ENCODE measurements at regions not wholly inside any gene's neighbourhood (a gene's known extent, or its start where the extent isn't known, plus 50 kb on each side); places are given as distances from the start of the nearest gene placed in this dataset.

GRCh38 chr1:172930142-172930541 lies 120.6 kb downstream of the TNFSF18 start:
- H3K4me3 ChIP-seq (ENCODE audit: extremely low read depth in 1 of 4, insufficient read depth in 2 of 4, low read depth in 3 of 4, low read length in 4 of 4) = no peak overlapping the region
- H2BK120ac ChIP-seq (replicated peaks; ENCODE audit: low read depth, low read length) = no peak overlapping the region
- no peaks in the 10 kb centered on the region for H4K20me1 ChIP-seq (replicated peaks in 1 of 2; ENCODE audit: control insufficient read depth in 1 of 2, insufficient read depth in 2 of 2, low read length in 2 of 2)
- WGBS, 2 experiments (ENCODE audit: extremely low coverage in 1 of 2, insufficient coverage in 1 of 2, insufficient read length in 1 of 2, insufficient replicate concordance in 2 of 2, low coverage in 1 of 2, low lambda C conversion rate in 2 of 2, missing lambda C conversion rate in 1 of 2) = 96% methylated on average over 2 of the region's 2 CpGs; no CpG with 5 or more reads in 1 of the 2 experiments
- no peak overlapping the region for H3K23ac ChIP-seq (ENCODE audit: insufficient read length)
- H3K4ac ChIP-seq (replicated peaks; ENCODE audit: insufficient read length, low read depth, low read length) = no peak overlapping the region
- H2BK12ac ChIP-seq (ENCODE audit: low read depth, low read length) = no peak overlapping the region
- H3K36me3 ChIP-seq (ENCODE audit: control insufficient read depth in 2 of 4, insufficient read depth in 4 of 4, low read length in 3 of 4) = no peaks in the 10 kb centered on the region
- H2BK5ac ChIP-seq (ENCODE audit: low read depth, low read length) = no peak overlapping the region
- H3K27me3 ChIP-seq (replicated peaks in 1 of 4; ENCODE audit: control insufficient read depth in 3 of 4, extremely low read depth in 1 of 4, insufficient read depth in 3 of 4, low read length in 3 of 4) = no peaks in the 10 kb centered on the region
- no peak overlapping the region for H3K18ac ChIP-seq (ENCODE audit: extremely low read depth, low read length)
- no peaks in the 10 kb centered on the region for H3K9me3 ChIP-seq (ENCODE audit: insufficient read depth in 2 of 2, low read depth in 1 of 2, low read length in 1 of 2)
- H4K5ac ChIP-seq (ENCODE audit: insufficient read length, low read depth, low read length) = no peak overlapping the region
- no peak overlapping the region for H2BK20ac ChIP-seq (ENCODE audit: low read length)
- ChIA-PET CTCF (ENCODE audit: partially characterized antibody) (no interaction called here), POLR2A (ENCODE audit: partially characterized antibody) (no interaction called here)
- H2BK15ac ChIP-seq (ENCODE audit: low read length) = no peak overlapping the region
- no peaks in the 10 kb centered on the region for H3K4me1 ChIP-seq (replicated peaks in 1 of 4; ENCODE audit: control insufficient read depth in 3 of 4, insufficient read depth in 4 of 4, low read length in 3 of 4)
- H3K4me2 ChIP-seq (ENCODE audit: insufficient read depth in 1 of 2, low read depth in 2 of 2, low read length in 2 of 2) = no peak overlapping the region
- H3K27ac ChIP-seq (ENCODE audit: low read depth, low read length) = no peak overlapping the region
- H4K8ac ChIP-seq (ENCODE audit: extremely low read depth, insufficient read depth, low read length) = no peak overlapping the region
- H3K14ac ChIP-seq (ENCODE audit: insufficient read length) = no peak overlapping the region
- no peak overlapping the region for H3K9ac ChIP-seq (replicated peaks in 1 of 4; ENCODE audit: extremely low read depth in 1 of 4, low read depth in 3 of 4, low read length in 3 of 4)
- H4K91ac ChIP-seq (replicated peaks; ENCODE audit: insufficient read length, low read length) = no peak overlapping the region
- no peaks in the 10 kb centered on the region for H3K79me2 ChIP-seq (ENCODE audit: control insufficient read depth in 1 of 2, insufficient read depth in 2 of 2, low read length in 2 of 2)
- FAIRE-seq (no peak), DNase-seq (ENCODE audit: low read depth in 1 of 2, low spot score in 2 of 2) (no peak)
- H2AFZ ChIP-seq (ENCODE audit: low read length) = no peak overlapping the region
- H3K23me2 ChIP-seq (ENCODE audit: low read depth, low read length) = no peaks in the 10 kb centered on the region
- H3K56ac ChIP-seq (replicated peaks; ENCODE audit: insufficient read length, low read depth, low read length) = no peak overlapping the region
- no peak overlapping the region for H2AK5ac ChIP-seq (ENCODE audit: low read depth, low read length)
- no peaks in the 10 kb centered on the region for H3K79me1 ChIP-seq (ENCODE audit: low read depth, low read length)
- TF ChIP-seq CTBP2 (IDR thresholded peaks at IDR 0.05; ENCODE audit: borderline replicate concordance, insufficient read depth, insufficient read length, low read length) (no peak), SRF (IDR thresholded peaks at IDR 0.05; ENCODE audit: low read depth, low read length) (no peak), KDM1A (IDR thresholded peaks at IDR 0.05; ENCODE audit: borderline replicate concordance, low read length) (no peak), CTCF (IDR thresholded peaks at IDR 0.05; ENCODE audit: control extremely low read depth in 1 of 3, insufficient read depth in 1 of 3, low read depth in 1 of 3, low read length in 3 of 3) (no peak), BRCA1 (IDR thresholded peaks at IDR 0.05; ENCODE audit: low read depth, low read length) (no peak), TAF7 (optimal IDR thresholded peaks at IDR 0.05; ENCODE audit: borderline replicate concordance, low read depth, low read length) (no peak), JUN (IDR thresholded peaks at IDR 0.05; ENCODE audit: low read depth, low read length) (no peak), E2F6 (IDR thresholded peaks at IDR 0.05) (no peak), RFX5 (IDR thresholded peaks at IDR 0.05; ENCODE audit: borderline replicate concordance, low read depth, low read length) (no peak), TAF1 (IDR thresholded peaks at IDR 0.05; ENCODE audit: low read depth, low read length) (no peak), SP4 (IDR thresholded peaks at IDR 0.05; ENCODE audit: low read length) (no peak), CHD2 (IDR thresholded peaks at IDR 0.05; ENCODE audit: low read length) (no peak)

Data from H1 (cell line).